ENCODE measurements at regions not wholly inside any gene's neighbourhood (a gene's known extent, or its start where the extent isn't known, plus 50 kb on each side); places are given as distances from the start of the nearest gene placed in this dataset.

DNA sequence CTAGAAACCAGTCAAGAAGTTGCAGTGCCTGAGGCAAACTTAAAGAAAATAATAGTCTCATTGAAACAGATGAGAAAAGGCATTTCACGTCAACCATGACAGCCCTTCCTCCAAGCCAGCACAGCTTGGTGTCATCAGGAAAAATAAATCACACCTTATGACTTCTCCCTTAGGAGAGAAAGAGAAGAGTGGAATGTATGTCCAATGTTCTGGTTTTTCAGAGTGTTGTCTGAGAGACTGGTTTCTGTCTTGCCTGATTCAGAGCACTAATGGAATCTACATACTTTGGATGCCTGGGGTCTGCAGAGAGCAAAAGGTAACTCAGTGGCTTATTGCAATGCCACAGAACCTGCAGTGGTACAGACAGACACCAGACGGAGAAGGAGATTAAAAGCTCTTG, 105.5 kb upstream of the PDE4D start:
- no peak overlapping the region for H3K4ac ChIP-seq (ENCODE audit: low read depth, low read length)
- no peak overlapping the region for H2AK5ac ChIP-seq (ENCODE audit: insufficient read length, low read length)
- no peak overlapping the region for H4K91ac ChIP-seq (ENCODE audit: insufficient read length, low read depth, low read length)
- no peaks in the 10 kb centered on the region; the same call in 1 of the 2 replicates for H3K27me3 Mint-ChIP-seq (ENCODE audit: low read depth)
- DNase-seq: no peak
- no peak overlapping the region for H2BK5ac ChIP-seq (ENCODE audit: insufficient read length, low read length)
- no peak overlapping the region for H3K27ac Mint-ChIP-seq
- no peak overlapping the region for H3T11ph ChIP-seq (ENCODE audit: low read length)
- peaks cover 9 to 11% of the 10 kb centered on the region in 2 experiments for H3K4me1 Mint-ChIP-seq
- no peaks in the 10 kb centered on the region for H3K79me2 ChIP-seq (ENCODE audit: insufficient read depth, low read length)
- H3K4me3 Mint-ChIP-seq: no peak overlapping the region
- no peaks in the 10 kb centered on the region for H3K4me1 ChIP-seq (ENCODE audit: insufficient read depth, low read length)
- no peak overlapping the region for H2BK12ac ChIP-seq (ENCODE audit: insufficient read length, low read depth, low read length)
- H3K9ac ChIP-seq (ENCODE audit: extremely low read depth, insufficient read length, low read length): no peak overlapping the region
- no peaks in the 10 kb centered on the region for H4K20me1 ChIP-seq (ENCODE audit: control insufficient read depth, insufficient read depth, insufficient read length)
- TF ChIP-seq, protein P1, sequence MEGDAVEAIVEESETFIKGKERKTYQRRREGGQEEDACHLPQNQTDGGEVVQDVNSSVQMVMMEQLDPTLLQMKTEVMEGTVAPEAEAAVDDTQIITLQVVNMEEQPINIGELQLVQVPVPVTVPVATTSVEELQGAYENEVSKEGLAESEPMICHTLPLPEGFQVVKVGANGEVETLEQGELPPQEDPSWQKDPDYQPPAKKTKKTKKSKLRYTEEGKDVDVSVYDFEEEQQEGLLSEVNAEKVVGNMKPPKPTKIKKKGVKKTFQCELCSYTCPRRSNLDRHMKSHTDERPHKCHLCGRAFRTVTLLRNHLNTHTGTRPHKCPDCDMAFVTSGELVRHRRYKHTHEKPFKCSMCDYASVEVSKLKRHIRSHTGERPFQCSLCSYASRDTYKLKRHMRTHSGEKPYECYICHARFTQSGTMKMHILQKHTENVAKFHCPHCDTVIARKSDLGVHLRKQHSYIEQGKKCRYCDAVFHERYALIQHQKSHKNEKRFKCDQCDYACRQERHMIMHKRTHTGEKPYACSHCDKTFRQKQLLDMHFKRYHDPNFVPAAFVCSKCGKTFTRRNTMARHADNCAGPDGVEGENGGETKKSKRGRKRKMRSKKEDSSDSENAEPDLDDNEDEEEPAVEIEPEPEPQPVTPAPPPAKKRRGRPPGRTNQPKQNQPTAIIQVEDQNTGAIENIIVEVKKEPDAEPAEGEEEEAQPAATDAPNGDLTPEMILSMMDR (conservative IDR thresholded peaks at IDR 0.05): no peak
- no peak overlapping the region for H3K56ac ChIP-seq (ENCODE audit: insufficient read length, low read depth, low read length)
- H3K27me3 ChIP-seq (ENCODE audit: insufficient read depth, low read length): no peaks in the 10 kb centered on the region
- H2AFZ ChIP-seq (ENCODE audit: low read length): no peak overlapping the region
- no peak overlapping the region for H2BK20ac ChIP-seq (ENCODE audit: low read depth, low read length, poor library complexity, severe bottlenecking)
- no CpG with 5 or more reads among the region's 2 CpGs for WGBS (ENCODE audit: extremely low coverage, insufficient read length, low lambda C conversion rate)
- no peak overlapping the region for H3K4me2 ChIP-seq (ENCODE audit: insufficient read depth, insufficient read length, low read length)
- H3K79me1 ChIP-seq (ENCODE audit: insufficient read depth, low read depth, low read length, poor library complexity, severe bottlenecking): no peaks in the 10 kb centered on the region
- H3K14ac ChIP-seq (ENCODE audit: insufficient read depth, low read length): no peak overlapping the region
- no peak overlapping the region for H4K8ac ChIP-seq (replicated peaks; ENCODE audit: insufficient read length, low read depth, low read length)
- peaks cover 0 to 3% of the 10 kb centered on the region in 2 experiments; a peak in 4 of 5 replicates for H3K9me3 Mint-ChIP-seq
- no peak overlapping the region for H3K23ac ChIP-seq (ENCODE audit: insufficient read length, low read depth, low read length)
- H2BK15ac ChIP-seq (ENCODE audit: low read depth, low read length): no peak overlapping the region
- no peak overlapping the region for H3K27ac ChIP-seq (ENCODE audit: insufficient read length, low read depth, low read length)
- H4K5ac ChIP-seq (ENCODE audit: insufficient read length, low read depth, low read length): no peak overlapping the region
- H3K23me2 ChIP-seq (ENCODE audit: insufficient read length, low read depth, low read length, poor library complexity, severe bottlenecking): no peaks in the 10 kb centered on the region
- no peak overlapping the region for H2BK120ac ChIP-seq (ENCODE audit: low read depth, low read length, poor library complexity, severe bottlenecking)
- no peaks in the 10 kb centered on the region for H3K9me3 ChIP-seq (ENCODE audit: control insufficient read depth, low read depth, low read length)
- no peak overlapping the region for H3K18ac ChIP-seq (ENCODE audit: insufficient read length, low read depth, low read length)
- no peaks in the 10 kb centered on the region for H3K36me3 Mint-ChIP-seq (ENCODE audit: insufficient read depth in 1 of 3, low read depth in 3 of 3)

Measured in H9 (cell line).